DND-41 (cell line): ENCODE measurements at regions not wholly inside any gene's neighbourhood (a gene's known extent, or its start where the extent isn't known, plus 50 kb on each side); places are given as distances from the start of the nearest gene placed in this dataset.

Experiments used
- ATAC-seq: fragments of 200-7000 bp; cut with Tn5 transposase; 3 replicates; pipeline ENCODE4 v1.9.1; 2021; ENCODE audit warnings: low read depth; ENCODE audit not compliant: insufficient read depth
- DNase-seq: peaks from one replicate; pipeline ENCODE4 v3.0.0-alpha.2; 2020
- H2AFZ ChIP-seq: 2 replicates; pipeline ENCODE4 v1.6.0; 2012; ENCODE audit warnings: low read depth, low read length
- H3K27ac ChIP-seq: 2 replicates; pipeline ENCODE4 v1.5.1; 2012; ENCODE audit warnings: low read length, inconsistent platforms
- H3K27me3 ChIP-seq: fragments of 200-600 bp; sonication (generic); 2 replicates; pipeline ENCODE4 v1.6.0; 2012; ENCODE audit warnings: low read length, mild to moderate bottlenecking, inconsistent platforms; ENCODE audit not compliant: insufficient read depth, poor library complexity
- H3K36me3 ChIP-seq: 2 replicates; pipeline ENCODE4 v1.5.1; 2012; ENCODE audit warnings: low read length, inconsistent platforms; ENCODE audit not compliant: insufficient read depth
- H3K4me1 ChIP-seq: 2 replicates; pipeline ENCODE4 v1.5.1; 2012; ENCODE audit warnings: mild to moderate bottlenecking, low read length; ENCODE audit not compliant: insufficient read depth
- H3K4me2 ChIP-seq: 2 replicates; pipeline ENCODE4 v1.6.0; 2012; ENCODE audit warnings: mild to moderate bottlenecking, moderate library complexity, low read length, inconsistent platforms; ENCODE audit not compliant: insufficient read depth
- H3K4me3 ChIP-seq, 2 experiments: fragments of 200-600 bp in 1 of 2; shearing (Covaris generic) in 1 of 2; 2 replicates each; pipeline ENCODE4 v1.5.1; 2012 to 2016; ENCODE audit warnings: inconsistent platforms in 2 of 2, low read length in 2 of 2, mild to moderate bottlenecking in 2 of 2, low read depth in 1 of 2, moderate library complexity in 1 of 2
- H3K79me2 ChIP-seq: 2 replicates; pipeline ENCODE4 v1.6.0; 2012; ENCODE audit warnings: low read length, inconsistent platforms; ENCODE audit not compliant: insufficient read depth
- H3K9ac ChIP-seq: 2 replicates; pipeline ENCODE4 v1.6.0; 2012; ENCODE audit warnings: low read depth, mild to moderate bottlenecking, inconsistent platforms, low read length, moderate library complexity
- H3K9me3 ChIP-seq: 2 replicates; pipeline ENCODE4 v1.5.1; 2012; ENCODE audit warnings: low read length, moderate library complexity, mild to moderate bottlenecking, inconsistent platforms; ENCODE audit not compliant: insufficient read depth, severe bottlenecking
- H4K20me1 ChIP-seq: 2 replicates; pipeline ENCODE4 v1.6.0; 2012; ENCODE audit warnings: low read length; ENCODE audit not compliant: insufficient read depth
- EZH2 ChIP-seq: IDR thresholded peaks from 3 replicates; pipeline ENCODE4 v1.6.1; 2012; ENCODE audit warnings: borderline replicate concordance, low read depth, mild to moderate bottlenecking, moderate library complexity, low read length, inconsistent platforms; ENCODE audit not compliant: severe bottlenecking
- TF ChIP-seq, protein P1 (sequence below): IDR thresholded peaks from 2 replicates; pipeline ENCODE4 v1.5.1; 2012; ENCODE audit warnings: borderline replicate concordance, low read length, moderate library complexity, mild to moderate bottlenecking; ENCODE audit not compliant: poor library complexity, severe bottlenecking; ENCODE audit errors: extremely low read depth

DNA sequence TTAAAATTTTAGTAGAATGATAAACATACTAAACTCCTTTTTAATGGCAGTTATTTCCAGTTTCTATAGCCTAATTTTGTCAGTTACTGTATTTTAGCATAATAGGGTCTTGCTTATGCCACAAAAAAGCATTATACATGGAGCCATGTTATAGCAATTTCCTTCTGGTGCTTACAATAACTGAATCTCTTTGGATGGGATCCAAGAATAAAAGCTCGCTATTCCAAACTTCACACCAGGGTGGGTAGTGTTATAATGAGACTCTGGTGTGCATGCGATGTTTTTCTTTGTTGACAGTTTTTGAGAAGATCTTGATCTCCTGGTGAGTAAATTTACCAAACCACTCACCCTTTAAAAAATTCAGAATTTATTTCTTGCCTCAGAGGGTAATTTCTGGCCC lies 90.4 kb upstream of the CCDC91 start:
- no peak for ATAC-seq
- no peaks in the 10 kb centered on the region for H3K9me3 ChIP-seq
- H3K9ac ChIP-seq, result no peak overlapping the region
- DNase-seq, result no peak
- H3K27ac ChIP-seq, result no peak overlapping the region
- H3K4me2 ChIP-seq, result no peak overlapping the region
- H3K79me2 ChIP-seq, result no peaks in the 10 kb centered on the region
- H2AFZ ChIP-seq, result no peak overlapping the region
- no peaks in the 10 kb centered on the region for H3K4me1 ChIP-seq
- no peak for TF ChIP-seq EZH2
- TF ChIP-seq, protein P1, sequence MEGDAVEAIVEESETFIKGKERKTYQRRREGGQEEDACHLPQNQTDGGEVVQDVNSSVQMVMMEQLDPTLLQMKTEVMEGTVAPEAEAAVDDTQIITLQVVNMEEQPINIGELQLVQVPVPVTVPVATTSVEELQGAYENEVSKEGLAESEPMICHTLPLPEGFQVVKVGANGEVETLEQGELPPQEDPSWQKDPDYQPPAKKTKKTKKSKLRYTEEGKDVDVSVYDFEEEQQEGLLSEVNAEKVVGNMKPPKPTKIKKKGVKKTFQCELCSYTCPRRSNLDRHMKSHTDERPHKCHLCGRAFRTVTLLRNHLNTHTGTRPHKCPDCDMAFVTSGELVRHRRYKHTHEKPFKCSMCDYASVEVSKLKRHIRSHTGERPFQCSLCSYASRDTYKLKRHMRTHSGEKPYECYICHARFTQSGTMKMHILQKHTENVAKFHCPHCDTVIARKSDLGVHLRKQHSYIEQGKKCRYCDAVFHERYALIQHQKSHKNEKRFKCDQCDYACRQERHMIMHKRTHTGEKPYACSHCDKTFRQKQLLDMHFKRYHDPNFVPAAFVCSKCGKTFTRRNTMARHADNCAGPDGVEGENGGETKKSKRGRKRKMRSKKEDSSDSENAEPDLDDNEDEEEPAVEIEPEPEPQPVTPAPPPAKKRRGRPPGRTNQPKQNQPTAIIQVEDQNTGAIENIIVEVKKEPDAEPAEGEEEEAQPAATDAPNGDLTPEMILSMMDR, result no peak
- H3K4me3 ChIP-seq, result no peak overlapping the region
- no peaks in the 10 kb centered on the region for H4K20me1 ChIP-seq
- no peaks in the 10 kb centered on the region for H3K36me3 ChIP-seq
- no peaks in the 10 kb centered on the region for H3K27me3 ChIP-seq

DNA sequence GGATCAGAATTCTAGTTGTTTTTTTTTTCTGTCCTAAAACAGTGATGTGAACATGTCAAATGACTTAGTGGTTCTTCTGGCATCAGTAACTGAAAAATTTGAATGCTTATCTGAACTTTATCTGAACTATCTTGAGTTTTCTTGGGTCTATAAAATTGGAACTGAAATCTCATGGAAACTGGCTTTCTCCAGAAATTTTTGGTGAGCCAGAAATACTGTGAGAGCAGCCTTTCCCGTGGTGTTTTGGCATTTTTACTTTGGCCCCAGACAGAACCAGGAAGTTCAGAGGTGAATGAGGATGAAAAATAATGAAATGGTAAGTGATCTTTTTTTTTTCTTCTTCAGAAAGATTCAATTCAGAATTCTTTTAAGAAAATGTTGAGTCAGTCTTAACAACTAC lies 89.5 kb upstream of the CCDC91 start:
- no peak overlapping the region for H3K27ac ChIP-seq
- H3K4me3 ChIP-seq, result no peak overlapping the region
- no peak overlapping the region for H3K9ac ChIP-seq
- no peak for DNase-seq
- H3K36me3 ChIP-seq, result no peaks in the 10 kb centered on the region
- no peak overlapping the region for H3K4me2 ChIP-seq
- no peaks in the 10 kb centered on the region for H3K9me3 ChIP-seq
- H3K4me1 ChIP-seq, result no peaks in the 10 kb centered on the region
- H2AFZ ChIP-seq, result no peak overlapping the region
- no peaks in the 10 kb centered on the region for H4K20me1 ChIP-seq
- ATAC-seq, result no peak
- TF ChIP-seq, protein P1, result no peak
- TF ChIP-seq EZH2, result no peak
- H3K79me2 ChIP-seq, result no peaks in the 10 kb centered on the region
- no peaks in the 10 kb centered on the region for H3K27me3 ChIP-seq

DNA sequence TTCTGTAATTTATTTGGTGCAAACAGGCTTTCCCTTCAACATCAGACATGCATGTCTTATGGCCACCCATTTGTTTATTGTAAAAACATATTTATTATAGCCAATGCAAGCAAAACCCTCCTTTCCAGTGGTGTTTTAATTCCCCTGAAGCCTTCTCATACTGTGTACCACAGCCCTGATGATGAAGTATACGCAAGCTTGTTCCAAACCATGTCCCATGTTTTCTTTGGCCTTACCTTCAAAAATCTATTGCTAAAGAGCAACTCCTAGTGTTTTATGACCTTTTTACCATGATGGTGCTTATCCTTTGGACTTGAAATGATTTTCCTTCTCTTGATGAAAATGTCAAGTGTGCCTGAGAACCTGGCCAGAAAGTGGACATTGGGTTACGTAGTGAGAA lies 85.9 kb upstream of the CCDC91 start:
- peaks cover 25% of the 10 kb centered on the region for H3K4me1 ChIP-seq
- TF ChIP-seq, protein P1, result no peak
- H3K36me3 ChIP-seq, result no peaks in the 10 kb centered on the region

More for the DNA sequence above, 85.9 kb upstream of the CCDC91 start:
- Histone ChIP-seq H3K4me2 (no peak overlapping the region), H3K27ac (no peak overlapping the region), H4K20me1 (no peaks in the 10 kb centered on the region), H3K9me3 (no peaks in the 10 kb centered on the region), H3K4me3 (no peak overlapping the region), H3K27me3 (no peaks in the 10 kb centered on the region), H3K9ac (no peak overlapping the region), H3K79me2 (no peaks in the 10 kb centered on the region), H2AFZ (no peak overlapping the region)
- DNase-seq, result no peak
- no peak for ATAC-seq
